ENCODE measurements at regions not wholly inside any gene's neighbourhood (a gene's known extent, or its start where the extent isn't known, plus 50 kb on each side); places are given as distances from the start of the nearest gene placed in this dataset.
"Not testable (repeated sequence)": the region's sequence is repeated elsewhere in the genome, so short reads cannot be mapped to it uniquely, and the experiment has no call there.

DNA sequence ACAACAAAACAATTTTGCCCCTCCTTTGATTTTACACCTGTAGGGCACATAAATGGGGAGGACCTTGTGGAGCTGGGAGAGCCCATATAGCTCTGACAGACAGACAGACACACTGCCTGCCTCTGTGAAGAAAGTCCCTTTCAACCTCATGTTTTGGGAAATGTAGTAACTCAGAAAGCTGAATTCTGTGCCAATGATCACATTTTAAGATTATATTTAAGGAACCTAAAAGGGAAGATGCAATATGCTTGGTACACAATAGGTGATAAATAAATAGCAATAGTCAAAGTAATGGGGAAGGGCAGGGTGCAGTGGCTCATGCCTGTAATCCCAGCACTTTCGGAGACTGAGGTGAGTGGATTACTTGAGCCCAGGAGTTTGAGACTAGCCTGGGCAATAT, 446.4 kb upstream of the ID2 start:
- no peak overlapping the region for H3K4me3 ChIP-seq (ENCODE audit: low read depth, low read length)

GRCh38 chr2:8236391-8236790, 445.5 kb upstream of the ID2 start:
- no peak overlapping the region for H3K4me3 ChIP-seq (ENCODE audit: low read depth, low read length)
- no peak for DNase-seq (ENCODE audit: low read depth)

More for the DNA sequence above, 446.4 kb upstream of the ID2 start:
- no peak for DNase-seq (ENCODE audit: low read depth)

DNA sequence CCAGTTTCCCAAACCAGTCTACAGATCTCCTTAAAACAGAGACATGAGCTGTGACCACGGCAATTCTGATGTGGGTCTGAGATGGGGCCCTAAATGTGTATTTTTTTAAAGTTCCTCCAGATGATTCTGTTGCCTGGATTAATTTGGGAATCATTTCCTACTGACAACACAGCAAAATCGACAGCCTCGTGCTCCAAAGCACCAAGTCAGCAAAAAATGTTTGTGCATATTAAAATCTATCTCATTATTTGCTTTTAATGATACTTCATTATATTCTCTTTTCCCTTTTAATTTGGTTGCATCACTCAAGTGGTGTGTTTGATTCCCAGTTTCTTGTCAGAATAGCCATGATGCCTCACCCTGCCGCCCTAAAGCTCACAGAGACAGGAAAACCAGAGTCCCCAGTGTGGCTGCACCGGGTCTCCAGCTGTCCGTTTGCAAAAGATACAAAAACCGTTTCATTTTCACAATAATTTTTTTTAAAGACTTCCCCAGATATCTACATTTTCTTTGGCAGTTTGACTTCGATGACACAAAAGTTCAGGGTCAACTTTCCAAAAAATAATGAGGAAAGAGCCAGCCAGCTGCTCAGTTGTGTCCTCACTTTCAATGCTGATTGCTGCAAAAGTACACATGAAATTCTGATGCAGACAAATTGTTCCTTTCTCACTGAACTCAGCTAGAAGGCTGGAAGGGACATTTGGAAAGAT, 443.2 kb upstream of the ID2 start:
- H3K4me3 ChIP-seq (ENCODE audit: low read depth, low read length) = no peak overlapping the region
- no peak for DNase-seq (ENCODE audit: low read depth)

DNA sequence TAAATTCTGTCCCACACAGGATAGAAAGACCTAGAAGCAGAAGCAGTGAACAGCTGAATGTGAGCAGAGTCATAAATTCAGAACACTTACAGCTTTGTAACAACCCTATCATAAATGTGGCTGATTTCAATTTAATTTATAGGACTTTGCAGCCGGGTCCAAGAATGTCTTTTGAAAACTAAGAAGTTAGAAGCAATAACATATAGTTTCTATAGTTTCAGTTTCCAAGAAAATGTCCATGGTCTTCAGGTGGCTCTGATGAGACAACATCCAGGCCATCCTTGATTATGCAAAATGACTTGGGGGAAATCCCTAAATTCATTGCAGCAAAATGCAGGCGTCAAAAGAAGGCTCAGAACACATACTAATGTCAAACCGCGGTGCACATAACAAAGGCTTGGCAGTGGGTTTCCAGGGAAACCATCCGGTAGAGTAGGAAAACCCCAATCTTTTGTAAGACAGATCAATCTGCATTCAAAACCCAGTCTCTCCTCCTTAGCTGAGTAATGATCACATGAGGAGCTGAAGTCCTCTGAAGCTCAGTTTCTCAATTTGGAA, 442.2 kb upstream of the ID2 start:
- H3K4me3 ChIP-seq (ENCODE audit: low read depth, low read length) = no peak overlapping the region
- no peak for DNase-seq (ENCODE audit: low read depth)

DNA sequence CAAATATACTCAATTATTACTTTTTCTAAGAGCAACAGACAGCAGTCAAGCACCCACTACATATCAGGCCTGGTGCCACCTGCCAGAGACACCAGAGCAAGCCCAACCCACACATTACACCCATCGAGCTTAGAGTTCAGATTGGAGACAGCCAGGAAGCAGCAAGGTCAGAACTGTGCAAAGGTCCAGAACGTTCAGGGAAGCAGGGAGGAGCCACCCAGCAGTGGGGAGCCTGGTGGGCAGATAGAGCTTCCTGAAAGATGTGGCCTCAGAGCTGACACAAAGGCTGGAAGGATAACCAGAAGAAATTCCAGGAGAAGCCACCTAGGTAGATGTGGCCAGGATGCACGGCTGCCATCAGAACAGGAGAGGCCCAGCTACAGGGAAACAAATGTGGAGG, 440.5 kb upstream of the ID2 start:
- no peak for DNase-seq (ENCODE audit: low read depth)
- H3K4me3 ChIP-seq (ENCODE audit: low read depth, low read length) = no peak overlapping the region

DNA sequence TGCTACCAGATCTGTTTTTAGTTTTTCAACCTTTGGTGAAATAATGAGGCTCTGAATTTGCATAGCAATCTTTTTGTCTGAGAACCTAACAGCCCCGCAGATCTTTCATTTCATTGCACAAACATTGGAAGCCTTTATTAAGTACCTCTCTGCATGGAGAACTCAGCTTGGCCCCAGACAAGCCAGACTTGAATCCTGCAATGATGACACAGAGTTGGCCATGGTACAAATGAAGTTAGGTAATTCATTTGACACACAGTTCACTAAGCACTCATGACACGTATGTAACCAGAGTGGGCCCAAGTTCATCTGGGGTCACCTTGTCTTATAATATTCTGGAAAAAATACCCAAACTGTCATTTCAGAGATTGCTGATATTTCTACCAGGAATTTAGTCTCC, 439.1 kb upstream of the ID2 start:
- no peak overlapping the region for H3K4me3 ChIP-seq (ENCODE audit: low read depth, low read length)
- DNase-seq (ENCODE audit: low read depth) = peak; percentile 39

DNA sequence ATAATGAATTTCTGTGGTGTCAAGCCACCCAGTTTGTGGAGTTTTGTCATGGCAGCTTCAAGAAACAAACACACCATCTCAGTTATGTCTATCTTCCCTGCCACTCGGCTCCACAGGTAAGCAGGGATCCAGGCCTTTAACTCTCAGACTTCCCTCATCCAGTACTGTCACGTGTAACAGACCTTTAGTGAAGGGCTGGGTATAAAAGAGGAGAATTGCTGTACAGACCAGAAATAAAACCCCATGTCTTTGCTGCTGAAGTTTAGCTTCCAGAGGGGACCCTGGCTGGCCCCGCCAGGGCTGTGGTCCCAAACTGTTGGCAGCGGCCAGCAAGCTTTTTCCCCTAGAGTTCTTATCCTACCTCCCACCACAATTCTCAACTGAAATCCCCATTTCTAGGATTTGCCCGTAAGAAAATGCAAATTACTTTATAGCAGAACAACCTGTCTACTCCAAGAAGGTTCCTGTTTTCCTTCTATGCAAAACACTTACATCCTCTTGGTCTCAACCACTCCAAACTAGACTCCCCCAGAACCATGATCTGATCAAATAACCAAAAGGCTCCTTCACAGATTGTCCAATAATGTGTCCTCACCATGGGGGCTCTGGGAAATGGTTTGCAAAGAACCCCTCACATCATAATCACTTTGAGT, 438.0 kb upstream of the ID2 start:
- no peak overlapping the region for H3K4me3 ChIP-seq (ENCODE audit: low read depth, low read length)
- no peak for DNase-seq (ENCODE audit: low read depth)

DNA sequence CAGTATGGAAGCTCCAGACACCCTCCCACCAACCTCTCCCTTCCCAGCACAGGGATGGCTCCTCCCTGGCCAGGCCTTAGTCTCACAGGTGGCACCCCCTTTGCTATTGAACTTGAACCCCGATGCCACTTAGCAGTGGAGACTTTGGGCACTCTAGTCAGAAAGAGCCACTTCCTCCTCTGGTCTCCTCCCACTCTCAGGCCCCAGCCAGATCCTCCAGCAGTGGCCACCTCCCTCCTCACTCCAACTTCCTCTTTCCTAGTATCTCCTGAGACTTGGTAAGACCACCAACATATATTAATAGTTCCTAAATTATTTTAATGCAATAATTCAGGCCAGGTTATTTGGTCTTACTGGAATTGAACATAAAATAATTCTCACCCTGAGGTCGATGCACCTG, 437.2 kb upstream of the ID2 start:
- H3K4me3 ChIP-seq (ENCODE audit: low read depth, low read length) = no peak overlapping the region
- no peak for DNase-seq (ENCODE audit: low read depth)

- H3K4me3 ChIP-seq (ENCODE audit: low read depth, low read length) = no peak overlapping the region
- DNase-seq (ENCODE audit: low read depth) = no peak
Measured at GRCh38 chr2:8246137-8246536, 435.7 kb upstream of the ID2 start.

DNA sequence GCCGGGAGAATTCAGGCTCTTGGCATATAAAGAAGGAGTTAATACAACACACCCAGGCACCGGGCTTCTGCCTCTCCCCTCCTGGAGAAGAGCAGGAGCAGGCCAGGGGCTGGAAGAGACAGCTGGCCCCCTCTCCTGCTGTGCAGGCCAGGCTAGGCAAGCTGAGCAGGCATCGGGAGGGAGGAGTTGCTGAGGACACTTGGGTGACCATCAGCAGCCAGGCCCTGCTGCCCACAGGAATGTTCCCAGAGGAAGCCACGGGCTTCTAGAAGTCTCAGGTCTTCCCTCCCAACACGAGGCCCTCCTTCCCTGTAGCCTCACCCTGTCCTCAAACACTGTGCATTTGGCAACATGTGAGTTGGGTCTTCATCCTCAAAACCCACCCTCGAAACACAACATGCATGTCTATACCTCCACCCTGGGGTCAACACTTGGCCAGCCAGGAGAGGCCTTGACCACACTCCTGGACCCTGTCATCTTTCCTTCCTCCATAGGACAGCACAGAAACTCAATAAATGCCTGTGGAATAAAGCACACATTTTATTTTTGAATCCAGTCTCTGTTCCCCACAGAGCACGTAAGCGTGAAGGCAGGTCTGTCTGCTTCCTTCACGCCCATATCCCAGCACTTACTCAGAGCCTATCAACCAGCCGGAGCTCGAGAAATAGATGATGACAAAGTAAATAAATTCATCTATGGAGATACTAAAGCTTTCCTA, 433.8 kb upstream of the ID2 start:
- no peak for DNase-seq (ENCODE audit: low read depth)
- no peak overlapping the region for H3K4me3 ChIP-seq (ENCODE audit: low read depth, low read length)

DNA sequence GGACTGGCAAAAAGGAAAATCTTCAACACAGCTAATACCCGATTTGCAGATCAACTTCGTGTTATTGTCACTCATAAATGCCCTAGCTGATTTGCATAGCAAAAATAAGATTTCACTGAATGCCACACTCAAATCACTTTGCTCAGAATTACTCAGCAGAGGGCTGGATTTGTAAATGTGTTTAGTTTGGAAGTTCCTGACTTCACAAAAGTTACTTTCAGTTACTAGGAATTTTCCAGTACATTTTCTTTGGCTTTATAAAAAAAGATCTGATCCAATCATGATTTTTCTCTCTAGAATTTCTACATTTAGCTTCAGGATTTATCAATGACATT, 433.3 kb upstream of the ID2 start:
- no peak overlapping the region for H3K4me3 ChIP-seq (ENCODE audit: low read depth, low read length)
- DNase-seq (ENCODE audit: low read depth) = no peak

GRCh38 chr2:8249141-8249540, 432.7 kb upstream of the ID2 start:
- no peak for DNase-seq (ENCODE audit: low read depth)
- no peak overlapping the region for H3K4me3 ChIP-seq (ENCODE audit: low read depth, low read length)

DNA sequence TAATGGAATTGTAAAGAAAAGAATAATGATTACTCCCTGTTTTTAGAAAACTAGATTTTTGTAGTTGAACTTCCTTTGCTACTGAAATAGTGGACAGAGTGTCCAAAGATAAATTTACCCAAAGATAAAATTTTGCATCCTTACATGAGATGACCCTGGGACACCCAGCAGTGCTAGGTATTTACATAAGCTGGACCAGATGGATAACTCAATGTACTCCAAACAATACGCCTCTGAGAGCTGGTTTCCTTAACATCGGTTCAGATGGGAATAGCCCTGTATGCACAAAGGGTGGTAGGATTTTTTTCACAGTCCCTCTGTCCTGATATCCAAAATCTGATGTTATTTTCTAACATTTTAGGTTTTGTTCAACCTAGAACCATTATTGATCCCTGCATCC, 432.1 kb upstream of the ID2 start:
- no peak overlapping the region for H3K4me3 ChIP-seq (ENCODE audit: low read depth, low read length)
- no peak for DNase-seq (ENCODE audit: low read depth)

GRCh38 chr2:8250290-8250689, 431.6 kb upstream of the ID2 start:
- DNase-seq (ENCODE audit: low read depth); H3K4me3 ChIP-seq (ENCODE audit: low read depth, low read length): not testable (repeated sequence)

DNA sequence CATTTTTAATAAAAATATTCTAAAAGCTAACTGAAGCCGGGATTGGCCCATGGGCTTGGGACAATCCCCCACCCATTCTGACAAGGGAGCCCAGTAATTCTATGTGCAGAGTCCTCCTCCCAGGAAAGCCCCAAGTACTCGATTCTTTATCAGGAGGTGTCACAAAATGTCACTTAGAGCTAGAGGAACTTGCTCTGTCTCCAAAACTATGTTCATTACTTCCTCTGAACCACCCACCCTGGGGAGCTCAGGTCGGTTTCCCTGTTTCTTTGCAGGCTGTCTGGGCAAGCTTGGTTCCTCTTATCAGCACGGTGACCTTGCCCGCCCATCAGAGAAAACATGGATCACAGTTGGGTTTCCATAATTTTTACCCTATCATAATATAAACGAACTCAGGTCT, 430.6 kb upstream of the ID2 start:
- DNase-seq (ENCODE audit: low read depth) = no peak
- no peak overlapping the region for H3K4me3 ChIP-seq (ENCODE audit: low read depth, low read length)

DNA sequence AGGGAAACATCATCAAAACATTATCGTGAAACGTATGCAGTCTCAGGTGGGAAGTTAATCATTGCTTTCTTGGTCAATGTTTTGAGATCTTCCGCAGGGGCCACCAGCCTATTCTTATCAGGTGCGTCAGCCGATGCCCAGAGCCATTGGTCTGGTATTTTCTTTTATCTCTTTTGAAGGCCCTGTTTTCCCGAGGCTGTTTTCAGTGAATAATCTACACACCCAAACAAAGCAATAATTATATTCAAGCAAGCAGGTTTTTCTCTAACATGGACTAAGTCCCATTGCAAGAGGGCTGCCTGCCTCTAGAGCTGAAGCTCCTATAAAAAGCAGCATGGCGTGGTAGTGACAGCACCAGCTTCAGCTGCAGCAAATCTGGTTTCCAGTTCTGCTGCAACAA, 430.0 kb upstream of the ID2 start:
- no peak overlapping the region for H3K4me3 ChIP-seq (ENCODE audit: low read depth, low read length)
- no peak for DNase-seq (ENCODE audit: low read depth)

- DNase-seq (ENCODE audit: low read depth) = no peak
- H3K4me3 ChIP-seq (ENCODE audit: low read depth, low read length) = no peak overlapping the region
Measured at GRCh38 chr2:8252997-8253694, 428.7 kb upstream of the ID2 start.

DNA sequence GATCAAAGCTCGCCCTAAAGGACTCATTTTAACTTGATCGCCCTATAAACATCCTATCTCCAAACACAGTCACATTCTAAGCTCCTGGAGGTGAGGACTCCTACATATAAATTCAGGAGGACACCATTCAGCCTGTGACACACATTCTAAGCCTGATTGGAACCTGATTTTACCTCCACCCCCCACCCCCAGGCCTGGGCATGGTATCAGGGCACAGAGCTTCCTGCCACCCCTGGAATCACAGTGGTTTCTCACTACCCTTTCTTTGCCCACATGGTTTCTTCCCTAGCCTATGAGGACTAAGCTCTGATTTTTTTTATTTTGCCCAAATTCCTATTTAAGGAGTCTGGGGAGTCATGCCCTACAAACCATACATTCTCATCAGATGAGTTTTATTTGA, 428.1 kb upstream of the ID2 start:
- no peak for DNase-seq (ENCODE audit: low read depth)
- H3K4me3 ChIP-seq (ENCODE audit: low read depth, low read length) = no peak overlapping the region

DNA sequence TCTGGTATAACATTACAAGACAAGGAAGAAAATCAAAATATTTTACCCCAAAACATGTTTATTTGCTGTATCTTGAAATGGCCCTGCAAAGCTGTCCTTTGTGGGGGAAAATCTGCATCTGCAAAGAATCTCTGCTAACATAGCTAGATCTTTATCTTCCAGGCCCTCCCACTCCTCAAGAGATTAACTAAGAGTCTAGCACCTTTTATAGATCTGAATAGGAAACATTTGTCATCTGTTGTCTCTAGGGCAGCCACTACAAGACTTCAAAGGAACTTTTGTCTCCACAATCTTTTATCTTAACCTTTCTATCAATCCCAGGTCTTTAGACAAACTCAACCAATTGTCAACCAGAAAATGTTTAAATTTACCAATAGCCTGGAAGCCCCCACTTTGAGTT, 427.6 kb upstream of the ID2 start:
- not testable (repeated sequence) for H3K4me3 ChIP-seq (ENCODE audit: low read depth, low read length); DNase-seq (ENCODE audit: low read depth)

GRCh38 chr2:8254791-8255447, 426.9 kb upstream of the ID2 start:
- no peak overlapping the region for H3K4me3 ChIP-seq (ENCODE audit: low read depth, low read length)
- no peak for DNase-seq (ENCODE audit: low read depth)

All from skeletal muscle cell (primary cell).